Esophagus squamous epithelium (tissue), 4 donors: ENCODE measurements at regions not wholly inside any gene's neighbourhood (a gene's known extent, or its start where the extent isn't known, plus 50 kb on each side); places are given as distances from the start of the nearest gene placed in this dataset.

Experiments used
- POLR2A ChIP-seq, 4 donors: fragments of 450-650 bp; IDR thresholded peaks; one replicate each; pipeline ENCODE4 v1.6.1; 2017; ENCODE audit warnings: antibody characterized with exemption in 4 of 4, mild to moderate bottlenecking in 4 of 4, moderate library complexity in 3 of 4
- TF ChIP-seq, protein P1 (sequence below), 6 experiments: fragments of 450-650 bp in 4 of 6; fragments of 200-600 bp in 2 of 6; sonication (generic) in 2 of 6; IDR thresholded peaks; one replicate each; pipeline ENCODE4 v1.5.1; 2016 to 2019; ENCODE audit warnings: antibody characterized with exemption in 6 of 6, mild to moderate bottlenecking in 4 of 6, moderate library complexity in 4 of 6

DNA sequence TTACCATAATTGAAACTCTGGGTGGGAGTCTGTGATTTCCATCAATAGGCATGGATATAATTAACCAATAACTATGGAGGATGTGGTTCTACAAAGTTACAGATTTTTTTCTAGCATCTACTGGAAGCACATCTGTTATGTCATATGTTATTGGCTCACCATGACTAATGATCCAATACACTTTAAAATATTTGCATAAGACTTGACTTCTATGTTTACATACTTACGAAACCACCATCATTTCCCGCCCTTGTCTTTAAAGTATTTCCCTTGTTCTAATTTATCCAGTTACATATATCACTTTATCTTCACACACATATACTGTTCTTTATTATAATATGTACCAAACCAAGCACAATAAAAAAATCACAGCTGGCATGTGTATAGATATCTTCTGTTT lies 380.3 kb upstream of the CBLB start:
- TF ChIP-seq, protein P1, sequence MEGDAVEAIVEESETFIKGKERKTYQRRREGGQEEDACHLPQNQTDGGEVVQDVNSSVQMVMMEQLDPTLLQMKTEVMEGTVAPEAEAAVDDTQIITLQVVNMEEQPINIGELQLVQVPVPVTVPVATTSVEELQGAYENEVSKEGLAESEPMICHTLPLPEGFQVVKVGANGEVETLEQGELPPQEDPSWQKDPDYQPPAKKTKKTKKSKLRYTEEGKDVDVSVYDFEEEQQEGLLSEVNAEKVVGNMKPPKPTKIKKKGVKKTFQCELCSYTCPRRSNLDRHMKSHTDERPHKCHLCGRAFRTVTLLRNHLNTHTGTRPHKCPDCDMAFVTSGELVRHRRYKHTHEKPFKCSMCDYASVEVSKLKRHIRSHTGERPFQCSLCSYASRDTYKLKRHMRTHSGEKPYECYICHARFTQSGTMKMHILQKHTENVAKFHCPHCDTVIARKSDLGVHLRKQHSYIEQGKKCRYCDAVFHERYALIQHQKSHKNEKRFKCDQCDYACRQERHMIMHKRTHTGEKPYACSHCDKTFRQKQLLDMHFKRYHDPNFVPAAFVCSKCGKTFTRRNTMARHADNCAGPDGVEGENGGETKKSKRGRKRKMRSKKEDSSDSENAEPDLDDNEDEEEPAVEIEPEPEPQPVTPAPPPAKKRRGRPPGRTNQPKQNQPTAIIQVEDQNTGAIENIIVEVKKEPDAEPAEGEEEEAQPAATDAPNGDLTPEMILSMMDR (IDR thresholded peaks at IDR 0.05) = no peak
- no peak for TF ChIP-seq POLR2A (IDR thresholded peaks at IDR 0.05)
